Pancreas (tissue), 10 donors: ENCODE measurements at regions not wholly inside any gene's neighbourhood (a gene's known extent, or its start where the extent isn't known, plus 50 kb on each side); places are given as distances from the start of the nearest gene placed in this dataset.
"Not testable (repeated sequence)": the region's sequence is repeated elsewhere in the genome, so short reads cannot be mapped to it uniquely, and the experiment has no call there.

Experiments used
- ATAC-seq, 4 donors: fragments of 200-7000 bp; cut with Tn5 transposase; one replicate each; pipeline versions ENCODE4 v1.8.0 to v1.9.1; 2020; ENCODE audit warnings: mild to moderate bottlenecking in 4 of 4, moderate library complexity in 4 of 4
- DNase-seq, 6 donors: peaks; one replicate each; pipeline ENCODE4 v3.0.0-alpha.2; 2020
- FAIRE-seq: peaks from 2 replicates; lab custom pipeline; 2012; peaks lifted over from hg19 to GRCh38; lab: Jason Lieb, UNC
- H3K27ac ChIP-seq, 4 donors: fragments of 200-600 bp; sonication (generic); 1 replicate in 3 of 4; 2 replicates in 1 of 4; pipeline versions ENCODE4 v1.5.0 to v1.8.0; 2020
- H3K27me3 ChIP-seq, 4 donors: fragments of 200-600 bp; one replicate each; pipeline ENCODE4 v1.8.0; 2021
- H3K36me3 ChIP-seq, 3 donors: fragments of 200-600 bp; sonication (generic) in 1 of 3; one replicate each; pipeline versions ENCODE4 v1.5.0 to v1.8.0; 2020 to 2021
- H3K4me1 ChIP-seq, 3 donors: fragments of 200-600 bp; one replicate each; pipeline ENCODE4 v1.8.0; 2021
- H3K4me3 ChIP-seq, 4 donors: fragments of 200-600 bp; sonication (generic) in 2 of 4; one replicate each; pipeline versions ENCODE4 v1.5.0 to v1.8.0; 2020 to 2021
- H3K9me3 ChIP-seq, 4 donors: fragments of 200-600 bp; one replicate each; pipeline ENCODE4 v1.8.0; 2021
- WGBS, 2 donors: extraction: QIAGEN DNeasy Blood & Tissue Kit; methylation state at CpG; one replicate each; pipeline ENCODE4 v1.1.7; 2013; 5-methylcytosine and 5-hydroxymethylcytosine counted together
- intact Hi-C, 3 donors: fragments of 100-400 bp; cut with DNase I; formaldehyde crosslinking; loops; one replicate each; pipeline versions ENCODE4 v1.11.1 to v1.14.2; 2022
- TF ChIP-seq, protein P1 (sequence below), 4 donors: fragments of 200-600 bp; sonication (generic) in 3 of 4; IDR thresholded peaks; one replicate each; pipeline versions ENCODE4 v1.5.0 to v1.8.0; 2021; ENCODE audit warnings: antibody characterized with exemption in 4 of 4
- donor health status: healthy with polysubstance abuse.
- donor health status: DM: no; HTN: no; CAD: no; lungs with moderate emphysema.
- donor health status: DM: no; HTN: no; CAD: no.
- donor health status: control.
- donor health status: control.
- donor health status: Bipolar disorder and iron deficiency.
- donor health status: DM: yes; HTN: yes; CAD: no.
- donor health status: DM: no; HTN: no; CAD: no.
- donor health status: DM: no; HTN: no; CAD: no.
- donor health status: DM: yes; HTN: yes; CAD: no.

DNA sequence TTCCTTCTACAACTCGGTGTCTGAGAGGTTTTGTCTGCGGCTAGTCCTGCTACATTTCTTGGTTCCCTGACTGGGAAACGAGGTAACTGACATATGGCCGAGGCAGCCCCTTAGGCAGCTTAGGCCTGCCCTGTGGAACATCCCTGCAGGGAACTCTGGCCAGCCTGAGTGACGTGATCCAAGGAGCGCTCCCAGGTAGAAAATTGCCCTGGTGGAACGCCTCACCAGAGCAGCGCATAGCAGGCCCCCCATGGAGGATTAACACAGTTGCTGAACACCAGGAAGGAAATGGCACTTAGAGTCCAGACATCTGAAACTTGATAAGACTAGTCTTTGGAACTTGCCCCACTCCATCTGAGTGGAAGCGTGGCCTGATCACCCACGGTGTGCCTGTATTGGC is 837.4 kb upstream of the NDST4 start:
- FAIRE-seq (no peak), DNase-seq (peak in 1 of 6 donors; percentile 11), ATAC-seq (no peak)
- no peak overlapping the region for H3K4me3 ChIP-seq
- no peaks in the 10 kb centered on the region for H3K9me3 ChIP-seq
- intact Hi-C loops = no loop called here
- no peaks in the 10 kb centered on the region for H3K27me3 ChIP-seq
- no peak overlapping the region for H3K27ac ChIP-seq
- TF ChIP-seq, protein P1, sequence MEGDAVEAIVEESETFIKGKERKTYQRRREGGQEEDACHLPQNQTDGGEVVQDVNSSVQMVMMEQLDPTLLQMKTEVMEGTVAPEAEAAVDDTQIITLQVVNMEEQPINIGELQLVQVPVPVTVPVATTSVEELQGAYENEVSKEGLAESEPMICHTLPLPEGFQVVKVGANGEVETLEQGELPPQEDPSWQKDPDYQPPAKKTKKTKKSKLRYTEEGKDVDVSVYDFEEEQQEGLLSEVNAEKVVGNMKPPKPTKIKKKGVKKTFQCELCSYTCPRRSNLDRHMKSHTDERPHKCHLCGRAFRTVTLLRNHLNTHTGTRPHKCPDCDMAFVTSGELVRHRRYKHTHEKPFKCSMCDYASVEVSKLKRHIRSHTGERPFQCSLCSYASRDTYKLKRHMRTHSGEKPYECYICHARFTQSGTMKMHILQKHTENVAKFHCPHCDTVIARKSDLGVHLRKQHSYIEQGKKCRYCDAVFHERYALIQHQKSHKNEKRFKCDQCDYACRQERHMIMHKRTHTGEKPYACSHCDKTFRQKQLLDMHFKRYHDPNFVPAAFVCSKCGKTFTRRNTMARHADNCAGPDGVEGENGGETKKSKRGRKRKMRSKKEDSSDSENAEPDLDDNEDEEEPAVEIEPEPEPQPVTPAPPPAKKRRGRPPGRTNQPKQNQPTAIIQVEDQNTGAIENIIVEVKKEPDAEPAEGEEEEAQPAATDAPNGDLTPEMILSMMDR (IDR thresholded peaks at IDR 0.05) = no peak
- no peaks in the 10 kb centered on the region for H3K4me1 ChIP-seq
- no peaks in the 10 kb centered on the region for H3K36me3 ChIP-seq
- WGBS, 2 donors = 78 to 86% methylated on average over 10 of the region's 10 CpGs

GRCh38 chr4:115949974-115950743 is 836.7 kb upstream of the NDST4 start:
- H3K36me3 ChIP-seq, FAIRE-seq, H3K27ac ChIP-seq, H3K4me3 ChIP-seq, intact Hi-C loops, H3K9me3 ChIP-seq, DNase-seq, ATAC-seq, H3K4me1 ChIP-seq, H3K27me3 ChIP-seq: not testable (repeated sequence)
- 76 to 85% methylated on average over 3 of the region's 3 CpGs for WGBS, 2 donors

- no peak overlapping the region for H3K27ac ChIP-seq
- intact Hi-C loops = no loop called here
- no peak overlapping the region for H3K4me3 ChIP-seq
- DNase-seq (no peak), FAIRE-seq (no peak), ATAC-seq (no peak)
- no peaks in the 10 kb centered on the region for H3K9me3 ChIP-seq
- TF ChIP-seq, protein P1 (IDR thresholded peaks at IDR 0.05) = no peak
- H3K4me1 ChIP-seq = no peaks in the 10 kb centered on the region
- H3K36me3 ChIP-seq = no peaks in the 10 kb centered on the region
- H3K27me3 ChIP-seq = no peaks in the 10 kb centered on the region
- WGBS, 2 donors = 46 to 49% methylated on average over 3 of the region's 3 CpGs
Observed at GRCh38 chr4:115945026-115945425, 831.6 kb upstream of the NDST4 start.

- no peak for FAIRE-seq
- H3K27ac ChIP-seq = no peak overlapping the region
- 81 to 82% methylated on average over 5 of the region's 5 CpGs for WGBS, 2 donors
- ATAC-seq = no peak
- no peaks in the 10 kb centered on the region for H3K9me3 ChIP-seq
- H3K36me3 ChIP-seq = no peaks in the 10 kb centered on the region
- H3K4me3 ChIP-seq = no peak overlapping the region
- DNase-seq = no peak
- intact Hi-C loops = no loop called here
- no peaks in the 10 kb centered on the region for H3K27me3 ChIP-seq
- H3K4me1 ChIP-seq = no peaks in the 10 kb centered on the region
- TF ChIP-seq, protein P1 (IDR thresholded peaks at IDR 0.05) = no peak
Observed at GRCh38 chr4:115944146-115944905, 830.9 kb upstream of the NDST4 start.

GRCh38 chr4:115938764-115939443 is 825.5 kb upstream of the NDST4 start:
- intact Hi-C loops = no loop called here
- WGBS, 2 donors = 47 to 55% methylated on average over 4 of the region's 4 CpGs
- DNase-seq (no peak), FAIRE-seq (no peak), ATAC-seq (no peak)
- Histone ChIP-seq H3K9me3 (no peaks in the 10 kb centered on the region), H3K27me3 (no peaks in the 10 kb centered on the region), H3K4me3 (no peak overlapping the region), H3K4me1 (no peaks in the 10 kb centered on the region), H3K27ac (no peak overlapping the region), H3K36me3 (no peaks in the 10 kb centered on the region)
- TF ChIP-seq, protein P1 (IDR thresholded peaks at IDR 0.05) = no peak
